ENCODE measurements at regions not wholly inside any gene's neighbourhood (a gene's known extent, or its start where the extent isn't known, plus 50 kb on each side); places are given as distances from the start of the nearest gene placed in this dataset.

GRCh38 chr2:236342951-236343350 is 78.7 kb upstream of the ASB18 start:
- Mint-ChIP-seq H3K27ac (no peak overlapping the region), H3K36me3 (ENCODE audit: insufficient read depth) (peaks cover 13% of the 10 kb centered on the region), H3K4me1 (ENCODE audit: low read depth) (peaks cover 3% of the 10 kb centered on the region), H3K27me3 (no peaks in the 10 kb centered on the region), H3K4me3 (ENCODE audit: low read depth) (no peak overlapping the region), H3K9me3 (ENCODE audit: low read depth) (no peaks in the 10 kb centered on the region)
- TF ChIP-seq, protein P1, sequence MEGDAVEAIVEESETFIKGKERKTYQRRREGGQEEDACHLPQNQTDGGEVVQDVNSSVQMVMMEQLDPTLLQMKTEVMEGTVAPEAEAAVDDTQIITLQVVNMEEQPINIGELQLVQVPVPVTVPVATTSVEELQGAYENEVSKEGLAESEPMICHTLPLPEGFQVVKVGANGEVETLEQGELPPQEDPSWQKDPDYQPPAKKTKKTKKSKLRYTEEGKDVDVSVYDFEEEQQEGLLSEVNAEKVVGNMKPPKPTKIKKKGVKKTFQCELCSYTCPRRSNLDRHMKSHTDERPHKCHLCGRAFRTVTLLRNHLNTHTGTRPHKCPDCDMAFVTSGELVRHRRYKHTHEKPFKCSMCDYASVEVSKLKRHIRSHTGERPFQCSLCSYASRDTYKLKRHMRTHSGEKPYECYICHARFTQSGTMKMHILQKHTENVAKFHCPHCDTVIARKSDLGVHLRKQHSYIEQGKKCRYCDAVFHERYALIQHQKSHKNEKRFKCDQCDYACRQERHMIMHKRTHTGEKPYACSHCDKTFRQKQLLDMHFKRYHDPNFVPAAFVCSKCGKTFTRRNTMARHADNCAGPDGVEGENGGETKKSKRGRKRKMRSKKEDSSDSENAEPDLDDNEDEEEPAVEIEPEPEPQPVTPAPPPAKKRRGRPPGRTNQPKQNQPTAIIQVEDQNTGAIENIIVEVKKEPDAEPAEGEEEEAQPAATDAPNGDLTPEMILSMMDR (IDR thresholded peaks at IDR 0.05; ENCODE audit: unreplicated experiment), result no peak
- no peak for DNase-seq (ENCODE audit: low spot score, unreplicated experiment)

- H3K4me3 Mint-ChIP-seq (ENCODE audit: low read depth), result no peak overlapping the region
- peak; percentile 26 for DNase-seq (ENCODE audit: low spot score, unreplicated experiment)
- no peaks in the 10 kb centered on the region for H3K27me3 Mint-ChIP-seq
- TF ChIP-seq, protein P1 (IDR thresholded peaks at IDR 0.05; ENCODE audit: unreplicated experiment), result peak; percentile 82
- no peak overlapping the region for H3K27ac Mint-ChIP-seq
- H3K36me3 Mint-ChIP-seq (ENCODE audit: insufficient read depth), result peaks cover 15% of the 10 kb centered on the region
- peaks cover 3% of the 10 kb centered on the region for H3K4me1 Mint-ChIP-seq (ENCODE audit: low read depth)
- H3K9me3 Mint-ChIP-seq (ENCODE audit: low read depth), result no peaks in the 10 kb centered on the region
Measured at GRCh38 chr2:236343400-236344161, 79.4 kb upstream of the ASB18 start.

DNA sequence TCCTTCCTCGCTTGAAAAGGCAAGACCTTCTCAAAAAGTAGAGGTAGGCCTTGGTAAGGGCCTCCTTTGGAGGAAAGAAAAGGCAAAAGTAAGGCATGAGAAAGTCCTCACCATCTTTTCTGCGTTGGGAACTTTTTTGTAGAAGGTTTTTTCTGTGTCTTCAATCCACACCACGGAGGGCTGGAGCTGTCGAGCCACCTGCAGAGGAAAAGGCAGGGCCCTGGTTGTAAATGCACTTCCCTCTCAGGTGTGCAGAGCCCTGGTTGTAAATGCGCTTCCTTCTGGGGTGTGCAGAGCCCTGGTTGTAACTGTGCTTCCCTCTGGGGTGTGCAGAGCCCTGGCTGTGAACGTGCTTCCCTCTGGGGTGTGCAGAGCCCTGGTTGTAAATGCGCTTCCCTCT is 80.2 kb upstream of the ASB18 start:
- Mint-ChIP-seq H3K4me3 (ENCODE audit: low read depth) (no peak overlapping the region), H3K9me3 (ENCODE audit: low read depth) (no peaks in the 10 kb centered on the region), H3K27me3 (no peaks in the 10 kb centered on the region), H3K4me1 (ENCODE audit: low read depth) (no peaks in the 10 kb centered on the region), H3K36me3 (ENCODE audit: insufficient read depth) (peaks cover 13% of the 10 kb centered on the region), H3K27ac (no peak overlapping the region)
- DNase-seq (ENCODE audit: low spot score, unreplicated experiment), result no peak
- TF ChIP-seq, protein P1 (IDR thresholded peaks at IDR 0.05; ENCODE audit: unreplicated experiment), result no peak

DNA sequence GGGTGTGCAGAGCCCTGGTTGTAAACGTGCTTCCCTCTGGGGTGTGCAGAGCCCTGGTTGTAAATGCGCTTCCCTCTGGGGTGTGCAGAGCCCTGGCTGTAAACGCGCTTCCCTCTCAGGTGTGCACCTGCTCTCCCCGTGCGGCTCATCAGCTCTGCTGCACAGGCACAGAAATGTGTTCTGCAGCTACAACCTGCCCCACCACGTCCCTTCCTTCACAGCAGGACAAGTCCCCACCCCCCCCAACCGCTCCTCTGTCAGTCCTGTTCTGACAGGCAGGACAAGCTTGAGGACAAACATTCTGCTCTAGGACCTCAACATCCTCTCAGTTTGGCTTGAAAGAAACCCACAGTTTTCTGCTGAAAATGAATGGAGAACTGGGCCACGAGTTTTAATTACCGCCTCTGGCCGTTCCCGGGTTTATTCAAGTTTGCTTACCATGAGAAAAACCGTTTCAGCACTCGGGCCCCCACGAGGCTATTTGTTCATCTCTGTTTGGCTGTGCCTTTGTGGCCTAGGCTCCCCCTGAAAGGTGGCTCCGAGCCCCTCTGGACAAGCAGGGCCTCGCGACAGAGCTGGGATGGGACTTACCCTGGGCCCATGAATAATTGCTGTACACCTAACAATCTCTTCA is 81.0 kb upstream of the ASB18 start:
- TF ChIP-seq, protein P1 (IDR thresholded peaks at IDR 0.05; ENCODE audit: unreplicated experiment), result no peak
- no peaks in the 10 kb centered on the region for H3K9me3 Mint-ChIP-seq (ENCODE audit: low read depth)
- no peak overlapping the region for H3K4me3 Mint-ChIP-seq (ENCODE audit: low read depth)
- H3K36me3 Mint-ChIP-seq (ENCODE audit: insufficient read depth), result peaks cover 10% of the 10 kb centered on the region
- no peaks in the 10 kb centered on the region for H3K27me3 Mint-ChIP-seq
- no peak overlapping the region for H3K27ac Mint-ChIP-seq
- no peaks in the 10 kb centered on the region for H3K4me1 Mint-ChIP-seq (ENCODE audit: low read depth)
- DNase-seq (ENCODE audit: low spot score, unreplicated experiment), result no peak

DNA sequence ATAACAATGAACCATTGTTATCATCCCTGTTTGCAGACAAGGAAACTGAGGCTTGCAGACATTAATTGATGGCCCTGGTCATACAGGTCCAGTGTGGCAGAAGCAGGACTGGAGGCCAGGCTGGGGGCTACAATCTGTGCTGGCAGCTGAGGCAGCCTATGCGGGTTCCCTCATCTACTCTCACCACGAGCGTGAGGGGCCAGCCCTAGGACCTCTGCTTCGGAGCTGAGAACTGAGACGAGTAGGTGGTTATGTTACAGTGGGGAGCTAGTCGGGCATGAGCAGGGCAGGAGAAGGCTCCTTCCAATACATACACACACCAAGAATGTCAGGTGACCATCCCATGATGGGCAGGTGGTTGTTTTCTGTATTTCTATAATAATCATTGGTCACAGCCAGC is 82.2 kb upstream of the ASB18 start:
- Mint-ChIP-seq H3K4me3 (ENCODE audit: low read depth) (no peak overlapping the region), H3K36me3 (ENCODE audit: insufficient read depth) (peaks cover 4% of the 10 kb centered on the region), H3K27me3 (no peaks in the 10 kb centered on the region), H3K9me3 (ENCODE audit: low read depth) (no peaks in the 10 kb centered on the region), H3K4me1 (ENCODE audit: low read depth) (no peaks in the 10 kb centered on the region), H3K27ac (no peak overlapping the region)
- DNase-seq (ENCODE audit: low spot score, unreplicated experiment), result no peak
- TF ChIP-seq, protein P1 (IDR thresholded peaks at IDR 0.05; ENCODE audit: unreplicated experiment), result no peak
